NCI-H146 treated with DMSO at 0.1 percent for 48 hours (cell line): ENCODE measurements at regions not wholly inside any gene's neighbourhood (a gene's known extent, or its start where the extent isn't known, plus 50 kb on each side); places are given as distances from the start of the nearest gene placed in this dataset.
A peak's percentile ranks its signal among the peaks of the same experiment; 100 is the strongest.

ENCODE experiments used
- DNase-seq: peaks from one replicate; lab custom pipeline; 2025; ENCODE audit not compliant: unreplicated experiment; lab: John Stamatoyannopoulos, UW

DNA sequence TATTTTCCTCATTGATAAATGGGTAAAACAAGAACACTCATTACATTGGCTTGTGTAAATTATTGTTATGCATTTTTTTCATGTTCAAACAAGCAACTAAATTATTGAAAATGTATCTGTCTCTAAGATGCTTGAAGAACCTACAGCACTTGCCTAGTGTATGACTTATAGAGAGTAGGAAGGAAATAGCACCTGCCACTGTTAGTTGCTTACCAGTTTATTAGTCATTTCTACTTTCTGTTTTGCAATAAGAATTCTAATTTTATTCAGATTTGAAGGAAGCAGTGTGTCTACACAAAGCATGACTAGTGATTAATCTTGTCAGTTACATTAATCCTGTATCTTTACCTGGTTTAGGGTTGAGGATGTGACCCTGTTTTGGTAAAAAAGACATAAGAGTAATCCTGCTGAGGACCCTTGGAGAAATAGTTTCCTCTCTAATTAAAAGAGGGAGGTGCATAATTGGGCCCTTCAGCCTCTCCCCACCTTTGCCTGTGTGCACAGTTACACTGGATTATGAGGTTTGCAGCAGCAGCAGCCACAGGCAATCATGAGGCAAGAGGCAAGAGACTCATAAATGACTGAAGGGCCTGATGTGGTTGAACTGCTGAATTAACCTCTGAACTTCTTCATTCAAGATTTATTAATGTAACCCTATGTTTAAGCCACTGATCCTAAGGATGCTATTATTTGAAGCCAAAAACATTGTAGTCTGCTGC lies 1202.1 kb downstream of the ADGRL3 start:
- DNase-seq, result no peak

DNA sequence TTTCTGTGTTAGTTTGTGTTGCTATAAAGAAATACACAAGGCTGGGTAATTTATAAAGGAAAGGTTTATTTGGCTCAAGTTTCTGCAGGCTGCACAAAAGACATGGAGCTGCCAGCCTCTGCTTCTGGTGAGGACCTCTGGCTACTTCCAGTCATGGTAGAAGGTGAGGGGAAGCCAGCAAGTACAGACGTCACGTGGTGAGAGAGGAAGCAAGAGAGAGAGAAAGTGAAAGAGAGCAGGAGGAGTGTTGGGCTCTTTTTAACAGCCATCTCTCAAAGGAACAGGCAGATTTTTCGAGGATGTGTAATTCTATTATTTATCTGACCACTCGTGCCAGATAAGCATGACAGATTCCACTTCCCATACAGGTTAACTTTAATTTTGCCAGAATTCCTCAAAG lies 1199.1 kb downstream of the ADGRL3 start:
- no peak for DNase-seq

DNA sequence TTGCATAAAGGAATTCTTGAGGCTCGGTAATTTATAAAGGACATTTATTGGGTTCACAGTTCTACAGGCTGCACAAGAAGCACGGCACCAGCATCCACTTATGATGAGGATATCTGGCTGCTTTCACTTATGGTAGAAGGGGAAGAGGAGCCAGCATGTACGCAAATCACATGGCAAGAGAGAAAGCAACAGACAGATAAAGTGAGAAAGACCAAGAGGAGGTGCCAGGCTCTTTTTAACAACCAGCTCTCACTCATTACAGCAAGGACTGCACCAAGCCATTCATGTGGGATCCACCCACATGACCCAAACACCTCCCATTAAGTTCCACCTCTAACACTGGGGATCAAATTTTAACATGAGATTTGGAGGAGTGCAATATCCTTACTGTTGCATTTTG lies 1198.2 kb downstream of the ADGRL3 start:
- DNase-seq, result no peak

DNA sequence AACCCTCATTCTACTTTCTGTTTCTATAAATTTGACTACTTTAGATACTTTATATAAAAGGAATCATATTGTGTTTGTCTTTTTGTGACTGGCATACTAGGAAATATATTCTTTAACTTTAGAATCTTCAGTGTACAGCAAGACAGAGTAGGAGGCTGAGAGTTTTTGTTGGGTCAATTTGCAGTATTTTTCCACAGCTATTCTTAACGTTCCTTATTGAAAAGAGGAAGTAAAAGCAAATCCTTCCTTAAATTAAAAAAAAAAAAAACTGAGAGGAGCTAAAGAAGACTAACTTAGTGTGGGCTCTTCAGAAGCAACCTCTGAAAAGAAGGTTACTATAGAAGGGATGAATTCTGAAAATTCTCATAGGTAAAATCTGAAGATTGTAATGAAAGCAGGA lies 1194.6 kb downstream of the ADGRL3 start:
- DNase-seq, result no peak

DNA sequence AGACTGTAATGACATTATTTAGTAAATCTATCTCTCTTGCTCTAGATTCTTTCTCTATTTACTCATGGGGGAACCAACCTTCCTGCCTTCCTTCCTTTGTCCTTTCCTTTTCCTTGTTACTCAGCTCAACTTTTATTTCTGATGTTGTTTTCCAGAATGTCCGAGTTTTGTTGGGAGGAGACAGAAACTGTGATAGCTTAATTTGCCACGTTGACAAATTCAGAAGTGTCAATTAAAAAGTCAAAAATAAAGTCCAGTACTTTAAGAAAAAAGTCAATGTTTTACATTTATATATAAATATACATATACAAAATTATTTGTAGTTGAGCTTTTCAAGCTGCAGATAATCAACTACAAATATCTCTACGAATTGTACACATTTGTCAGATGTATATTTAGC lies 1187.7 kb downstream of the ADGRL3 start:
- no peak for DNase-seq

DNA sequence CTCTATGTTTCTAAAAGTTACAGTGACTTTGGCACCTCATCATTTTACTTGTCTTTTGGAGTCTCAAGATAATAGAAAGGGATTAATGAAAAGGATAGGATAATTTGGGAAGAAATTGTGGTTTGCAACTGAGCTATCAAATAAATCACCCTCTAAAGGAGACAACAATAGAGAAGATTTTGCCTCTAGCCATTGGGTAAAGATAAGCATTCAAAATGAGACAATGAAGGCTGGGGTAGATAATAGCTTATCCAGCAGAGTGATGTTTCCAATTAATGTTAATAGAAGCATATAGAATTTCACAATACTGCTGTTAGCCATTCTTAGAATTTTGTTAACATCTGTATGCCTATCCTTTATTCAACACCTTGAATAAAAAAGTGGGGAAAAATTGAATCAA lies 1177.6 kb downstream of the ADGRL3 start:
- DNase-seq, result peak; percentile 94

DNA sequence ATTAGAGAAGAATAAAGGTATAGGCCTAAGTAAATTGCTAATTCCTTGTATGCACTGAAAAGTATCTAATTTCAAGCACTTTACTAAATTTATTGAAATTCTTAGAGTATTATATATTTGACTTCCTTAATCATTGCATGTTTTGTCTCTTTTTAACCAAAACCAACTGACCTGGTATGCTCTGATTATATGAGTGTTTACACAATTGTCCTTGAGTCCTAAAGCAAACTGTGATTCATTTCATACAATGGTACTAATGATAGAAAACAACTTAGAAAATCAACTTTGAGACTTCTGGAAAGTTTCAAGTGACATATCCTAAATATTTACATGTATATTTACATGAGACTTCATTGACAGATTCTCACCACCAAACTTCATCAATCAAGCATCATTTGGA lies 1177.1 kb downstream of the ADGRL3 start:
- DNase-seq, result no peak

DNA sequence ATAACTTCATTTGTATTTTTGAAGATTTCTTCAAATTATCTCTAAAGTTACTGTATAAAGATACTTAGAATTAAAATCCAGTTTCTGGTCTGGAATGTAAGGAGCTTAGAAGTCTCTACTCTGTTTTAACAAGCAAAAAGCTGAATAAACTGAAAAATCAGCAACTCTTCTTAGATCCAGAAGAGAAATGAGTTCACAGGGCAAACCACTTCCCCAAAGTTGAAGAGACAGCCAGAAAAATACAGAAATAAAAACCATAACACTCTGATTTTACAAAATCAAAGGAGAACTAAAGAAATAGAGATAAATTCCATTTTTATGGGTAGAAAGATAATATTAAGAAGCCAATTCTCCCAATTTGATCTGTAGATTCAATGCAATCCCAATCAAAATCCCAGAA lies 1166.8 kb downstream of the ADGRL3 start:
- no peak for DNase-seq

DNA sequence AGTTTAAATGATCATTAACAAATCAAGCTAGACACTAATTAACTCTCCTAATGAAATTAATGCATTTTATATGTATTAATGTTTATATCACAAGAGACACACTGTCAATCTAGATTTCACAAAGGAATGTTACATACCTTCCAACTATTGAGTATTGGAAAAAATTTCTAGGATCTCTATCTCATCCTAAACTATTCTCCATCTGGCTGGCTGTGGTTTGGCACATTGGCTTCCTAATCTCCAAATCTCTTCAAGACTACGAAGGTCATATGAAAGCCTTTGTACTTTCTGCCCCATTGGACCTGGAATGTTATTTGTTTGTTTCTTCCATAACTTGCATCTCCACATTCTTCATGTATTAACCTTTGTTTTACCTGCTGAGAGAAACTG lies 1160.0 kb downstream of the ADGRL3 start:
- DNase-seq, result no peak

DNA sequence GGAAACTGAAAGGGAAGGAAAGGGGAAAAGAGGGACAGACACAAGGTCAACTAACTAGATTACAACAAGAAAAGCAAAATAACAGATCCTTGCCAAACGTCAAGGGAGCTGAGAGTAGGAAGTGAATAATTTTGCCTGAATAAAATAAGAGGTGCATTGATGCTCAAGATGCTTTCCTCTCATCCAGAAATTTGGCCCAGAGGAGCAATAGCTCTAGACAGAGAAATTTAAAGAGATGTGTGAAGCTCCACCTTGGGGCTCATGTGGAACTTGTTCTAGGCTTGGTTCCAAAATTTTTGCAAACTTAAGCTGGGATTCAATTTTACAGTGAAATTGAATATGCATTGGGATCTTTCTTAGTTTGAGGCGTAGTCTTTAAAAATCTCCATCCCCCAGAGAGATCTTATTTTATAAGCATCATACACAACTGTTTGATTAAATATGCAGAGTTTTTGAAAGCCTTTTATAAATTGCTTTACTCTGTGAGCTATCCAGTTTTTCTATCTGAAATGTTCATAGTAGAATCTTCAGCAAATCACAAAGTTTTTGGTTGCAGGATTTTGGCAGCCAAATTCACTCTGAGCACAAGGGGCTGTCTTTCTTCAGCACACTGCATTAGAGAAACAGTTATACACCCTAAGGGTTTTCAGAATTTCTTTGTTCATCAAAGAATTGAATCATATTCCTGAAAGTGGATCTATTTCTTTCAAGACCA lies 1159.5 kb downstream of the ADGRL3 start:
- no peak for DNase-seq

DNA sequence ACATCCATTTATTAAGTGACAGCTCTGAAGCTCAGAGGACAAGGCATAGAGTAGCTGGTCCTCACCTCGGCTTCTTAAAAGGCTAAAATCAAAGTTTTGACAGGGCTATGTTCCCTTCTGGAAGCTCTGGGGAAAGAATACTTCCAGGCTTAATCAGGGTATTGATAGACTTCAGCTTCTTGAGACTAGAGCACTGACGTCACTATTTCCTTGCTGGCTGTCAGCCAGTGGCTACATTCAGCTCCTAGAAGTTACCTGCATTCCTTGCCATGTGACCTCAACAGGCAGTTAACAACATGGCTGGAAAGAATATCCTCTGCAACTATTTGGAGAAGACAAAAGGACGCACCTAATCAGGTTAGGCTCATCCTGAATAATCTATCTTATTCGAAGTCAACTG lies 1144.8 kb downstream of the ADGRL3 start:
- no peak for DNase-seq

DNA sequence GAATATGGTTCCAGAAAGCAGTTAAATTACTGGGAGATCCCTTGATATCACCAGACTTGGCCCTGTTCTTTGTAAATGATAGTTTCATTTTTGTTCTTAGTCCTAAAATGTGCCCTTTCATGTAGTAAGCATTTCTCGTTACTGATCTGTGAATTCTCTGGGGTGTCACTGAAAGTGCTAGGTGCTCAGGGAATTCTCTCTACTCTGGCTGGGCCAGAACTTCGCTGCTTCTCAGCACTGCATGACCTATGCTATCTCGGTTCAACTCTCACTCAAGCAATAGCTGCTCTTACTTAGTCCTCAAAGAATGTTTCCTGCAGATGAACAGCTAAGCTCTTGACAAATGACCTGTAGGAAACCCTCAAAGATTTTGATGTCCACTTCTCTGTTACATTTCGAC lies 1144.3 kb downstream of the ADGRL3 start:
- no peak for DNase-seq

DNA sequence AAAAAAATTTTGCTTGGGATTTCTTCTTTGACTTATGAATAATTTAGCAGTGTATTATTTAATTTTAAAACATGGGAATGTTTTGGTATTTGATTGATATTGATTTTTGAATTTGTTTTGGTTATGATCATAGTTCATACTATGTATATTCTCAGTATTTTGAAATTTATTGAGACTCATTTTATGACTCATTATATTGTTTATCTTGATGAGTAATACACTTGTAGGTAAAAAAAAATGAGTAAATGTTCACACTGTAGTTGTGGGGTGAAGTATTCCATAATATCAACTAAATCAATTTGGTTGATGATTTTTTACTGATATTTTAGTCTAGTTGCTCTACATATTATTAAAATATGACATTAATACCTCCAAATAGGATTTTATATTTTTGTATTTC lies 1142.2 kb downstream of the ADGRL3 start:
- DNase-seq, result no peak

DNA sequence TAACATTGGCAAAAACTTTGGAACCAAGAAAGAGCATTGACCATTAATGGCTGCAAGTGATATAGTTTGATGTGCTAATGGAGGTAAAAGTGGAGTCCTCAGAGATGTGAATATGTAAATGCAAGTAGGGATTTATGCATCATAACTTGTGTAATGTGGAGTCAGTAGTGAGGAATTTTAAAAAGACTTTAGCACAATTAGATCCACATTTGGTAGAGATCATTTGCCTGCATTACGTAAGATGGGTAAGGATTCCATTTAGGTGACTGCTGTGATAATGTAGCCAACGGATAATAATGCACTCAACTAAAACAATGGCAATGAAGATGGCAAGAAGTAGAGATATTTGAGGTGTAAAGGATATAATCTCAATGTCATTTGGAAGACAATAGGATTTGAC lies 1128.4 kb downstream of the ADGRL3 start:
- DNase-seq, result no peak

DNA sequence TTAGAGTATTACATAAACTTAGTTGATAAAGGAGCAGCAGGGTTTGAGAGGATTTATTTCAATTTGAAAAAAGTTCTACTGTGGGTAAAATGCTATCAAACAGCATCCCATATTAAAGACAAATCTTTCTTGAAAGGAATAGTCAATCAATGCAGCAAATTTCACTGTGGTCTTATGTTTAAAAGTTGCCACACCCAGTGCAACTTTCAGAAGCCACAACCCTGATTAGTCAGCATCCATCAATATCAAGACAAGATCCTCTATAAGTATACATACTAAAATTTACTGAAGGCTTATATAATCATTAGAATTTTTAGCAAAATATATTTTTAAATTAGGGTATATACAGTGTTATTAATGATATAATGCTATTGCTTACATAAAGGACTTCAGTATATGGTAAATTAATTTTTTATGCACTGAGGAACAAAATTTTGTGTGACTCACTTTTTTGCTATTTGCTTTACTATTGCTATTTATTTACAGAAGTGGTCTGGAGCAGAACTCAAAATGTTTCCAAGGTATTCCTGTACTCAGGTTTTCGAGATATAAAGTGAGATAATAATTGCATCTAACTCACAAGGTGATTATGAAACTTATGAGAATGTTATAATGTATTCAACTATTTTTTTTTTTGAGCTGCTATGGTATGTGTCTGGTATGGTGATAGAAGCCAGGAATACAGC lies 1127.6 kb downstream of the ADGRL3 start:
- no peak for DNase-seq

DNA sequence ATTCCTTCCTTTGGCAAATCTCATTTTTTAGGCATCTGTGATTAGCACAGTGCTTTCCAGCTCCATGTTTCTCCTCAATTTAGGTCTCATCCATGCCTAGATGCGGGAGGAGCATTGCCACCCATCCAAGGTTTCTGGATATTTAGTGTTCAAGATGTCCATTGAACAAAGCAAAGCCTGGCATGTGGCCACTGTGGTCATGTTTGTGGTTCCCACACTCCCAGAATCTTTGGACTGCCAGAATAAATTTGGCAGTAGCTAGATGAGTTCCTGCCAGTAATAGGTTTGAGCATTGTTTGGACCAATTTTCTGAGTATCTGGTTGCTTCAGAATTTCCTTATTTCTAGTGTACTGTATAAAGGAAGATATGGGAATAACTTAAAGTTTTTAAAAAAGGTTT lies 1124.1 kb downstream of the ADGRL3 start:
- DNase-seq, result no peak

DNA sequence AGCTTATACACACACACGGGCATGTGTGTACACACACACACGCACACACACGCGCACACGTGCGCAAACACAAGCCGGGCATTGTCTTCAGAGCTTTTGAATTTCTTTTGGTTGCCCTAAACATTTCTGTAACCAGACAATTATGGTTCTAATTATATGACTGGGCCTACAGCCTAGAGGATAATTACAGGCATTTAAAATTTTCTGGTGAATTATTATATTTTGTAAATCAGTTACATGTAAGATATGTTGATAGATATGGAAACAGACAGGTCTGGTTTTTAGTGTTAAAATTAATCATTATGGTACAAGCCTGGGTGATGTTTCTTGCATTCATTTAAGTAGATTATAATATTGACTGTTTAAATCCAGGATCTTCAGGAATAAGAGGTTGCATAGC lies 1120.5 kb downstream of the ADGRL3 start:
- peak; percentile 62 for DNase-seq

DNA sequence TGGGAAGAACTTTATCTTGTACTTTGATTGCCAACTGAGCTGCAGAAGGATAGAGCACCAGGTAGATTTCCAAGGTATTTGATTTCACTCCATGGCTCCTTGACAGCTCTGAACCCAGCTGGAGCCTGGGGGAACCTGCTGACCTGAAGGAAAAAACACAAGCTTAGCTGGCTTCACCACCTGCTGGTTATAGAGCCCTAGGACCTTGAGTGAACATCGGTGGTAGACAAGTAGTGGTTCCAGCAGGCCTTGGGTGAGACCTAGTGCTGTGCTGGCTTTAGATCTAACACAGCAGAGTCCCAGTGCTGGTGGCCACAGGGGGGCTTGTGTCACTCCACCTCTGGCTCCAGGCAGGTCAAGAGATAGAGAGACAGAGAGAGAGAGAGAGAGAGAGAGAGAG lies 1102.6 kb downstream of the ADGRL3 start:
- DNase-seq, result no peak

DNA sequence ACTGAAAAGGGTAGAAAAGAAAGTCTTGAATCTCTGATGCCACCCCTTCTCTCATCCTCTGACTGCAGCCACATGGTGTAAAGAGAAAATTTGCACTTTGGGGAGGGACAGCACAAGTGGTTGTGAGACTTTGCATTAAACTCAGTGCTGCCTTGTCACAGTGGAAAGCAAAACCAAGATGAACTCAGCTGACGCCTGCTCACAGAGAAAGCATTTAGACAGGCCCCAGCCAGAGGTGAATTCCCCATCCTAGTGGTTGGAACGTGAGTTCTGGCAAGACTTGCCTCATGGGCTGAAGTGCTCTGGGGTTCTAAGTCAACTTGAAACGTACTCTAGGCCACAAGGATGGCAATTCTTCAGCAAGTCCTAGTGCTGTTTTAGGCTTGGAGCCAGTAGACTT lies 1101.4 kb downstream of the ADGRL3 start:
- DNase-seq, result no peak

DNA sequence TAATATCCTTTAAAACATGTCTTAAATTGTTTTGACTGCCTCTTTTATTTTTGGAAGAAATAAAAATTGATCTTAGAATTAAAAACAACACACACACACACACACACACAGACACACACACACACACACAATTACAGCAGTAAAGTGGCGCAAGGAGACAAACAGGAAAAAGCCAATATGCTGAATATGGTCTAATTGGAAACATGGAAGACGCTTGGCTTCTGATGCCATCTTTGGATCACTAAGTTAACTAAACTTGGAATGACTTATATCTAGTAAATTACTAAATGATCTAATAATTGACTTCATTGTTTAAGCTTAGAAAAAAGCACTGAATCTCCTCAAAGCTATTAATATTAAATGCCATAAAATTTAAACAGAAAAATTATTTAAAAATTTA lies 1093.4 kb downstream of the ADGRL3 start:
- DNase-seq, result no peak

DNA sequence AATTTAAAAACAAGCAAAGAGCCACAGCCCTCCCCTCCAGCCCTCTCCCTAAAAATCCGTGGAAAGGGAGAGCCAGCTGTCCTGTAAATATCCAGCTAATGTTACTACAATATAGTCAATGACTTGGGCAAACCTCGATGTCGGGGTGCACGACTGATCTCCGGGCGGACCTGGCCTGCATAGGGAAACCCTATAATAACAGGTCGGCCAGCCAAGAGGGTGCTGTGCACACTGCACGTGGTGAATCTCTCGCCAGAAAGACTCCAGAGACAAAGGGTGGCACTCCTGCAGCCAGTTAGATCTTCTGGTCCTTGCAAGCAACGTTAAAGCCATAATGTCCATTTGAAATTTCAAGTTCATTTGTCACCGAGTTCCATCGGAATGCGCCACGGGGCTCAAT lies 1092.8 kb downstream of the ADGRL3 start:
- DNase-seq, result no peak

DNA sequence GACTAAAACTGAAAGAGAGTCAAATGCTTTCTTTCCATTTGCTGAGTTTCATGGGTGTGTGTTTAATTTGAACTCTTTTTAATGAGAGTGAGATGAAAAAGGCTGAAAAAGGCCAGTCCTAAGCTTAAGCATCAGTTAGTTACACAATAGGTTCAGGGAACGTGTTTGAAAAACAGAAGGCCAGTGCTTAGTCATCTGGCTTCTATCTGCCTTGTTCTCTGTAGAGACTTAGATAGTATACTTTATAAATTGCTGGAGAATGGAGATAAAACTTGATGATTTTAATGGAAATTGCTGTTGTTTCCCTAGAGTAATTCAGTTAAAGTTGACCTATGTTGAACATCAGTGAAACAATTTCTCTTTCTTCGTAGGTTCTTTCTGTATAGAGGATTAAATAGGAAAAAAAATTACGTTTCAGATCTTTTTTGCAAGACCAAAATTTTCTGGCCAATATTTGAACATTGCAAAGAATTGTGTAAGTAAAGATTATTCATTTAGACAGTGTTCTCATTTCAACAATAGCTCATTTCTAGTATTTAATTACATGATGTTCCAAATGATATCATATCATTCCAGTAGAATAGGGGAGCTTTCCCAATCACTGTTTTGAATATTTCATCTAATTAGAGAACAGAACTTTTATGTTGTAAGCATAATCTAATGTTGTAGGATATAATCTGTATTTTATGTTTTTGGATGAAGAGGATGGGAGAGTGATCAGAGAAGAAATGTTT lies 1088.8 kb downstream of the ADGRL3 start:
- DNase-seq, result no peak
